ENCODE measurements at regions not wholly inside any gene's neighbourhood (a gene's known extent, or its start where the extent isn't known, plus 50 kb on each side); places are given as distances from the start of the nearest gene placed in this dataset.

- Histone ChIP-seq H3K4me3 (ENCODE audit: low read depth in 1 of 2, low read length in 1 of 2) (no peak overlapping the region), H3K4me1 (ENCODE audit: control insufficient read depth in 1 of 2, insufficient read depth in 1 of 2, low read depth in 1 of 2, low read length in 1 of 2) (peaks cover 77 to 82% of the 10 kb centered on the region in 2 experiments), H3K27me3 (no peaks in the 10 kb centered on the region), H3K9me3 (no peaks in the 10 kb centered on the region), H3K36me3 (no peaks in the 10 kb centered on the region), H3K27ac (peak overlapping the region; percentile 81)
- no peak for TF ChIP-seq CTCF (IDR thresholded peaks at IDR 0.05)
Measured at GRCh38 chr9:89992326-89993198, 387.8 kb downstream of the GADD45G start.

- H3K27me3 ChIP-seq: no peaks in the 10 kb centered on the region
- peak overlapping the region; percentile 22 to 31 for H3K4me3 ChIP-seq (ENCODE audit: low read depth in 1 of 2, low read length in 1 of 2)
- peak overlapping the region; percentile 81 for H3K27ac ChIP-seq
- H3K4me1 ChIP-seq (ENCODE audit: control insufficient read depth in 1 of 2, insufficient read depth in 1 of 2, low read depth in 1 of 2, low read length in 1 of 2): peaks cover 63 to 68% of the 10 kb centered on the region in 2 experiments
- no peaks in the 10 kb centered on the region for H3K36me3 ChIP-seq
- TF ChIP-seq CTCF (IDR thresholded peaks at IDR 0.05): no peak
- no peaks in the 10 kb centered on the region for H3K9me3 ChIP-seq
Measured at GRCh38 chr9:89993678-89994630, 389.1 kb downstream of the GADD45G start.

GRCh38 chr9:89994988-89995613 is 390.3 kb downstream of the GADD45G start:
- Histone ChIP-seq H3K9me3 (no peaks in the 10 kb centered on the region), H3K27me3 (no peaks in the 10 kb centered on the region), H3K36me3 (no peaks in the 10 kb centered on the region), H3K4me3 (ENCODE audit: low read depth in 1 of 2, low read length in 1 of 2) (no peak overlapping the region), H3K27ac (peak overlapping the region; percentile 81), H3K4me1 (ENCODE audit: control insufficient read depth in 1 of 2, insufficient read depth in 1 of 2, low read depth in 1 of 2, low read length in 1 of 2) (peaks cover 61 to 68% of the 10 kb centered on the region in 2 experiments)
- TF ChIP-seq CTCF (IDR thresholded peaks at IDR 0.05): no peak

GRCh38 chr9:89996116-89996515 is 391.3 kb downstream of the GADD45G start:
- peaks cover 61 to 73% of the 10 kb centered on the region in 2 experiments for H3K4me1 ChIP-seq (ENCODE audit: control insufficient read depth in 1 of 2, insufficient read depth in 1 of 2, low read depth in 1 of 2, low read length in 1 of 2)
- no peaks in the 10 kb centered on the region for H3K27me3 ChIP-seq
- no peaks in the 10 kb centered on the region for H3K36me3 ChIP-seq
- no peak for TF ChIP-seq CTCF (IDR thresholded peaks at IDR 0.05)
- H3K4me3 ChIP-seq (ENCODE audit: low read depth in 1 of 2, low read length in 1 of 2): no peak overlapping the region
- H3K9me3 ChIP-seq: no peaks in the 10 kb centered on the region
- no peak overlapping the region for H3K27ac ChIP-seq

GRCh38 chr9:89996773-89997172 is 392.0 kb downstream of the GADD45G start:
- Histone ChIP-seq H3K9me3 (no peaks in the 10 kb centered on the region), H3K36me3 (no peaks in the 10 kb centered on the region), H3K27me3 (no peaks in the 10 kb centered on the region), H3K4me3 (ENCODE audit: low read depth in 1 of 2, low read length in 1 of 2) (no peak overlapping the region), H3K27ac (no peak overlapping the region), H3K4me1 (ENCODE audit: control insufficient read depth in 1 of 2, insufficient read depth in 1 of 2, low read depth in 1 of 2, low read length in 1 of 2) (peaks cover 55 to 67% of the 10 kb centered on the region in 2 experiments)
- no peak for TF ChIP-seq CTCF (IDR thresholded peaks at IDR 0.05)

Measured in neutrophil (primary cell).